ENCODE measurements at regions not wholly inside any gene's neighbourhood (a gene's known extent, or its start where the extent isn't known, plus 50 kb on each side); places are given as distances from the start of the nearest gene placed in this dataset.

DNA sequence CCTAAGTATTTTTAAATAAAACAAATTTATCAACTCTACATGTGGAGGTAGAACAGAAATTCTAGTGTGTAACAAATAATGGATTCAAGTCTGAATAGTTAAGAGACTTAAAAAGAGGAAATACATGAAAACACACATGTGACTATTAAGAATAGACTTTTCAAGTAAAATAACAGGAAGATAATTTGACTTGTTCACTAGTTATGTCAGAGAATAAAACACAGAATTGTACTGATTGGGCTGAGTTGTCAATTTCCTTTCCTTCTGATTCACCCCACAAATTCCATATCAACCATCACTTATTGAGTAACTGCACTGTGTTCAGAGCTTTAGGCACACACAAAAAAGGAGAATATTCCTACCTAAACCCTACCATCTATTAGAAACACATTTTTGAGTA is 557.2 kb downstream of the TUSC7 start:
- no peak for DNase-seq

DNA sequence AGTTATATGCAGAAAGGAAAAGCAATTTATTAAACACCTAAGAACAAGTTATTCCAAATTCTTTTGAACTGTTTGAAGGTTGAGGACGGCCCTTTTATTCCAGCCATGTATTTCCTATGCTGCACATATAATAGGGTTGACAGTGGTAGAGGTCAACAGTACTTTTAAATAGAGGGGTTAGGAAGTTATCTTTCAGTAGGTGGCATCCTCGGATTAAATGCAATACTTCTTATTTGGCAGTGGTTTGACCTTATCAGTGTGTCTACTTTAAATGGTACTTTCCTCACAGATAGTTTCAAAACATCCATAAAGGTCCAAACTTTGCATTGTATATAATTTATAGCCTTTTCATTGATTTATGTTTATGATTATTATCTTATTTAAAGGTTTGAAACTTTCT is 558.7 kb downstream of the TUSC7 start:
- no peak for DNase-seq

DNA sequence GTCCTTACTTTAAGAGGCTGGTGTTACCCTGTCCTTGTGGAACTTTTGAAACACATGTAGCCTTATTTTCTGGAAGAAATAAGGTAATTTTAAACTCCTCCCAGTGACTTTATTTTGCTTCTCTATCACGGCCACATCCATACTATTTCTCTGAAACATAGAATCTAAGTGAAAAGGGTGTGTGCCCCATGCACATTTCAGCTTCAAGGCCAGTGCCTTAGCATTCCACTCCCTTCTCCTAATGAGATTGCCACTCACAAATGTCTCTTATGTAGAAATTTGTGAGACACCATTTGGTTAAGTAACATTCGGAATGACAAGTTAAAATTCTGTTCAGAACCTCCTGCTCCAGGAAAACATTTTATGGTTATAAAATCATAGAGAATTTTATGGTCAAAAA is 562.7 kb downstream of the TUSC7 start:
- no peak for DNase-seq

DNA sequence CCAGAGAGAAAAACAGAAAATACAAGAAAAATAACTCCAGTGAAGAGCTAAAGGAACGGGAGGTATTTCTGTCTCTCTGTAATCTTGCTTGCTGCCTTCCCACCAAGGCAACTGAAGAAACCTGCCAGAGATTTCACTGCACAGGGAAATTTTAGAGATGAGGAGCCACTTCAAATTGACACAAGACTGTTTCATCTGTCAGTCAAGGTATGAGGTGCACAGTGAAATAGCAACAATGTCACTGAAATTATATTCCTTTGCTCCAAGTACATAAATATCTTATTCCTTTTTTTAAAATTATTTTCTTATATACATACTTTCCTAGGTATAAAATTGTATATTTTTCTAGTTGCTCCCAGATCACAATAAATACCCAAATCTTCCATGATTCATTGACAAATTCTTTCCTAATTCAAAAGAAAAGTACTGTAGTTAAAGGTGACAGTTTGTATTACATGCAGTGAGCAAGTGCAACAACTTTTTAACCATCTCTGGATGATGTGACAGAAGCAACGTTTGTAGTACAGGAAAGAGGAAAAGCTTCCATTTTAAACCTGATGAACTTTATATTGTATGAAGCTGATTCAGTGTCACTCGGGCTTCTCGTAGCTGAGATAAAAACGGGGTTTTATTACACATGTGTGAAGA is 563.4 kb downstream of the TUSC7 start:
- no peak for DNase-seq

DNA sequence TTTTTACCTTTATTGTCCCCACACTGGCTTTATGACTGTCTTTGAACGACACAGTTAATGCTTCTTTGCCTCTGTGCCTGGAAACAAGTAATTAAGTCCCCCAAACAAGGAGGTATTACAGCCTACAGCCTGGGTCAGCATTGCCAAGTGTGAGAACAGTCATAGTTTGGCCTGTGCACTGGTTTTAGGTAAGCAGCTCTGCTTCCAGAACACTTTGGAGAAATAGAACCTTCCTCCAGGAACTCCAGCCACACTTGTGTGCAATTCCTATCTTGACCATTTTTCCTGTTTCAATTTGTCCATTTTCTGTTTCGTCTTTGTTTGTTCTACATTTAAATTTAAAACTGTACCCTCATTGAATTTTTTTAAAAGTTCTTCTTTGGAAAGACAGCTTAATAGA is 568.2 kb downstream of the TUSC7 start:
- peak; percentile 29 for DNase-seq

DNA sequence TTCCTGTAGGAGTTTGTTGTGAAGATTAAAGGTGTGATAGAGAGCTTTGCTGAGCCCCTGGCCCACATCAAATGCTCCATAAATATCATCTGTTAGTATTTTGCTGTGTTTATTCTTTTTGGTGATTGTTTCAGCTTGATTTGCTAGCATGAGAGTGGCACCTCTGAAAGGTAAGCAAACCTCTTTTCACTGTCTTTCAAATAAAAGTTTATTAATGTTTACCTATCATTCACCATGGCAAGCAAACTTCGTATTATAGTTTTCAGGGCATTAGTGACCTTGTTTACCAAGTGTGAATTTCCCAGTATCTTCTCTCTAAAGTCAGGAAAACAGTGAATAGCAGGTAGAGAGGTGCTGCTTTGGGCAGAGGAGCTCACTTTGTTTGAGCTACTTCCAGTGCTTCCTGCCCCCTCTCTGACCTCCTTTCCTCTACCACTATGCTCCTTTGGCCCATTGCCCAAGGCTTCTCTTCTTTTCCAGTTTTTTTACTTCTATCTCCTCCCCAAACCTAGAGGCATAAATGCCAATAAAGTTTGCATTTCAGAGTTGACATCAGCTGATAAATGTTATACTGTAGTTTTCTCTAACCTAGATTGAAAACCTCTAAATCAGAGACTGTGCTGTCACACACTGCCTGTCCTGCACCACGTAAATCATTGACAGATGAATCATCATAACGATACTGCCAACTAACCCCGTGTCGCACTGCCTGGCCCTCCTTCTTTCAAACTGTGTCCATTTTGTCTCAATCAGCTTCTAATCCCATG is 569.0 kb downstream of the TUSC7 start:
- peak; percentile 78 for DNase-seq

DNA sequence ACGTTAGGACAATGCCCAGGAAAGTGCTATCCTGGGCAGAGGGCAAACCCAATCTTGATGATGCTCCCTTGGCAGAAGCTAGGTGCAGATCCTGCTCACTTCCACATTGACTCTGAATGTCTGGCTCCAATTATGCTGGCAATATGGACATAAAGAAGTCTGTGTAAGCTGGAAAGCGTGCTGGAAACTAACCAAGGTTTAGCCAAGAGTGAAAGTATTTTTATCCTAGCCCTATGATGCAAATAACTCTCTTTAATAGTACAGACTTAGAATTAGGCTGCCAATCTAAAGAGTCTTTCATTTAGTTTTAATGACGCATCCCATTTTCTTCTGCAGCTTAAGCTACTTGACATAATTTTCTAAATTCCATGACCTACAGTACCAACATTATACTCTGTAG is 571.8 kb downstream of the TUSC7 start:
- DNase-seq, result no peak

DNA sequence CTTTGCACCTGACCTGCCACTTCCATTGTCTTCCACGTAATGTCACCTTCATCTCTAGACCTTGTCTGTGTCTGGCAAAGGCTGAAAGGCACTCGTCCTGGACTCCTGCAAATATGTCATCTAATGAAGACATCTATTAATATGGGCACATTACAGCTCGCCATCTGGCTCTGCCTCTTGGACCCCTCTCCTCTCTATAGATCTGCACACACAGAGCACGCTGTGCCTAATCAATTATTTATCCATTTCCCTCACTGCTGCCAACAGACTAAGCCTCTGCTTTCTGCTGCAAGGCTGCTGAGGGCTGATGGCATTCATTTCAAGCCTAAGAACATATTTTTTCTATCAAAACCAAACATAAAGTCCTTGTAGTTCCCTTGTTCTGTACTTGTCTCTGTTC is 573.0 kb downstream of the TUSC7 start:
- DNase-seq, result peak; percentile 91

DNA sequence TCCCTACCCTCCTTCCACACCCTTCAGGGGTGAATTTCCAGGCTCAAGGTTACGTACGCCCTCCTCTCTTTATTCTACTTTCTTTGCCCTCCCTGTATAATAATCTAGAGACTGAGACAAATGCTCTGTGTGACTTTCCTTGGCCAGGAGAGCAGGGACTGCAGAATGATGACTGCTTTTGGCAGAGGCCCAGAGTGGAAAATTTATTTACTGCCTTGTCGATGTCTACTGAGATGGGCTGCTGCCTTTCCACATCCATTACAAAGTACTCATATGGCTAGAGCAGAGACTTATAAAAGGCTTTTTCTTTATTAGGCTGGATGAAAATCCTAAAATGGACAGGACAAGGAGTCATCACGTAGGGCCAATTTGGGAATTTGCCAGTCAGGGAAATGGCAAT is 576.2 kb downstream of the TUSC7 start:
- DNase-seq, result peak; percentile 73

DNA sequence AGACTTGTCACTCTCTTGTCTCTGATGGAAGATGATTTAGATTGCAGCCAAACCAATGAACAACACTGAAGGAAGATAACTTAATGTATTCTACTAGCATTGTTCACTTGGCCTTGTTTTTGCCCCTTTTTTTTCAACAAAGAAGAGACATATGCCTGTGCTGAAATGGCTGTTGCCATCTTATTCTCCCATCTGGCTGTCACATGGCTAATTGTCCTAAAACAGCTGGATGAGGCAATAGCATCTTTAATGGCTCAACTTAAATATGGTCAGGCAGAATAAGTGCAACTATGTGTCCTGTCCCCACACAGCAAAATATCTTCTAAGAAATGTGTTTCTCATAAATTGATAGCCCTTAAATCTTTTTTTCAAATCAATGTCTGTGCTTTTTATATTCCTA is 576.9 kb downstream of the TUSC7 start:
- DNase-seq, result peak; percentile 19

DNA sequence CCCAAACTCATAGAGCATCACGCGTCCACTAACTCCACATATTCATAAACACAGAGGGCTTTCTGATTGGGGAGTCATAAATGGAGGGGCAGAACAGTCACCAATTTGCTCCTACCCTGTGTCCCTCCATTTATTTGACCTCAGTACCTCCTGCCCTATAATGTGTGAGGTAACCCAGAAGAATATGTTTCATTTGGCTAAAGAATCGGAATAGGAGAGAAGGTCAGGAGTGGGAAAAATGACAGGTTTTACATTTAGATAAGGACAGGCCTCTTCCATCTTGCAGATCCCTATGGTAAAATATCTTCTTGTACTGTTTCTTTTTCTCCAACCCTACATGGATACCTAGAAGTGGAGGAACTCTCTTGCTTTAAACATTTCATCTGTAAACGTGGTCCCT is 578.0 kb downstream of the TUSC7 start:
- no peak for DNase-seq

DNA sequence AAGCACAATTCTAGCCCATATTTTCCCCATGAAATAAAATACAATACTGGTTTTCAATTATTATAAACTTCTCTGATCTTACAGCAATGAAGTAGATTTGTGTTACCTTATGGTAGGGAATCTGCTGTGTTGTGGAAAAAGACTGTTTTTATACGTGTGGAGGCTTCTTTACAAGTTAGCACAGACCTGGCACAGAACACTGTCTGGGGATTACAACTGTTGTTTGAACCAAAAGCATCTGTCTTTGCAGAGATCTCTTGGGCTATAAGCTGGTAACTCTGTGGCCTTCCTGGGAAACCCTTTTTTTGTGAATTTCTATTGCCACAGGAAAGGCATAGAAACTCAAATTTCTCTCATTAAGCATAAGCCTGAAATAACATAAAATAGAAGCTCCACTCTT is 581.9 kb downstream of the TUSC7 start:
- no peak for DNase-seq

DNA sequence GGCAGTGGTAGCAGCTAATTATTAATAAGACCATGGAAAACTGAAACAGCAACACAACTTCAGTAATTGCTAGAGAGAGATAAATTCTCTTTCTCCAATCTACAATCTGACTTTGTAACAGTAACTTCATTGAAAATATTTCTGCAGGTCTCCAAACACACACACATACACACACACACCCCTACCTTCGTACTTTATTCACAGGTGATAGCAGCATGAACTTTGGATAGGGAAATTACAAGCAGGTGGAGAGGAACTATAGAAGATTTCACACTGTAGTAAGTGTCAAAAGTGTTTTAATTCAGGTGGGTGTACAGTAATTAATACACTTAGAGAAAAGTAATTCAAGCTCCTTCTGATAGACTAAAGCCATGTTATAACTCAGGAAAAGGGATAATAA is 587.5 kb downstream of the TUSC7 start:
- no peak for DNase-seq

DNA sequence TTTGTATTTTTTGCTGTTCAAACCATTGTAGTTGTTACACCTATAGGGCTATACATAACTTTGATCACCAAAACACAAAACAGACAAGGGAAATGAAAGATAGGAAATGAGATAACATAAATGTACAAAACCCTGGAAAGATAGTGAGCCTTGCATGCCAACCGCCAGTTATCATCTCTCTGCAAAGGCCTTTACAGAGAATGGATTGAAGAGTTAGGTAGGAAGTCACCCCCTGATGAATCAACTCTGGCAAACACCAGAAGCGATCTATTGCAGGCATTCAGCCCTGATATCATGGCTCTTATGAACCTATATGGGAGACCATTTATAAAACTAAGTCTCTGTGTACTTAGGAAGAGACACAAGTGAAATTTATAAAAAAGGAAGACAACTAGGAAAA is 588.0 kb downstream of the TUSC7 start:
- DNase-seq, result no peak

DNA sequence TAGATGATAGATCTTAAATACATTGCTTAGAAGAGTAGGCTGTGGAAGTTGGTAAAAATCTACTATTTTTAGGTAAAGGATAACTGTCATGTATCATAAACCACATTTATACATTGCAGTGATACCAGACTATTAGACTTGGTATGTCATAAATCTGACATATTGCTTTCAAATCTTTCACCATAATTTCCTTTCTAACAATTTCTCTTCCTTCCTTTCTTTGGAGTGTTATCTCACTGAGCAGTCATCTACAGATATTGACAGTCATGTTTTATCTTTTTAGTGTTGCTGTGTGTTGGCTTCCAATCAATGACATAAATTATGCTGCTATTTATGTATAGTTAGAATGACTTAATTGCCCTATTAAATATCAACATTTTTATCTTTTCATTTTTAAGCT is 588.7 kb downstream of the TUSC7 start:
- no peak for DNase-seq

DNA sequence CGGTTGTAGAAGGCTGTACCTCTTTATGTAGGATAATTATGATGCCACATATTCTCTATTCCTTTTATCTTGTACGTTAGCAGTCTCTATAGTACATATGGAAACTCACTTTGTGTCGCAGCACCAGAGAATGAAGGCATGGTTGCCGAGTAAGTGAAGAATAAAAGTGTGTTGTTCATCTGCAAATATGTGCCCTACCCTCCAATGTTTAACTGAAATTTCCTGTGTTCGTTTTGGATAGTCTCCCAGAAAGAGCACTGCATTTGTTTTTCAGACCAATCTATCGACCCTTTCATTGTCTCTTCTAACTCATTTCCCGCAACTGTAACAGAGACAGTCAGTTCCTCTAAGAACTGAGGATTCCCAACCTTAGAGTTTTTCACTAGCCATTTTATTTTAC is 592.8 kb downstream of the TUSC7 start:
- DNase-seq, result peak; percentile 77

DNA sequence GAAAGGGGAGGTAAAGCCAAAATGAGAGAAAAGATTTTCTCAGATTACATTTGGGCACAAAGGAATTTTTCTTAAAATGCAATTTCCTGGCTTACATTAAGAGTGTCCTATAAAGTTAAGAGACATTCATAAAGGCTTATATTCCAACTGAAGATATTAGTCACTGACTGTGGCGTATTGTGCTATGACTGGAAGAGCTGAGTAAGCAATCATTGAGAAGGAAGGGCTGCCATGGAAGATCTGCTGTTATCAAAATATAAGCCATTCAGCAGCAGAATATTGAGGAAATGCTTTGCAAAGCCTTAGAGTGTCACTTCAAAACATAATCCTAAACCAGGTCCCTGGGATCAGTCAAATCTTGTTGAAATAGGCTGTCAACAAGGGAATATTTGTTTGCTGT is 593.9 kb downstream of the TUSC7 start:
- DNase-seq, result no peak

DNA sequence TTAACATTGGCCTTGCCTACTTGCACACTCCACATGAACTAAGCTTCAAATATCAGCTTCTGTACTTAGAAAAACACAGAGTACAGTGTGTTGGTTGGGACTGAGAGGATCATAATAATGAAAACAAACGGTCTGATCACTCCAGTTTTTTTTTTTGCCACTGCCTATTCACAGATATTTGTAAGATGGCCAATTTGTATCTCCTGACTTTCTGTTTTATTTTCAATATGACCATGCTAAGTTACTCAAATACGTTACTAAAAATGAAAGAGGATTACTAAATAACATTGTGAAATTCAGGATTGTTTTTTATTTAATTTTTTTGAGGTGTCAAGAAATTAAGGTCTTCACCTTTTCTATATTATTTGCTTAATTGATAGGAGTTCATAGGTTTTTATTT is 595.1 kb downstream of the TUSC7 start:
- peak; percentile 16 for DNase-seq

DNA sequence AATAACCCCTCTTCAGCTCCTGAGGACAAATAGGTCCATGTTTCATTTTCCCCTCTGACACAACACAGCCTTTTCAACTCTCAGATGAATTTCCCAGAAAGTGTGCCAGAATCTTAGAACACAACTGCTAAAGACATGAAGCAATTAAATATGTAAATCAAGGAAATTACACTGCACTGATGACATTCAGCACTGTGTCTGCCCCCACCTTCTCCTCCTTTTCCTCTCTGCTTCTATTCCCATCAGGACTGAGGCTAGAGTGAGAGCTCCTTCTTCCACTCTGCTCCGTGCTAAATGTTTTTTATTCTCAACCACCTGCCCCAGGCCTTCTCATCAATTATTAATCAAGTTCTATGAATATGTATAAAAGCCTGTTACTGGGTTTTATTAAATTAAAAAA is 596.1 kb downstream of the TUSC7 start:
- DNase-seq, result peak; percentile 29

DNA sequence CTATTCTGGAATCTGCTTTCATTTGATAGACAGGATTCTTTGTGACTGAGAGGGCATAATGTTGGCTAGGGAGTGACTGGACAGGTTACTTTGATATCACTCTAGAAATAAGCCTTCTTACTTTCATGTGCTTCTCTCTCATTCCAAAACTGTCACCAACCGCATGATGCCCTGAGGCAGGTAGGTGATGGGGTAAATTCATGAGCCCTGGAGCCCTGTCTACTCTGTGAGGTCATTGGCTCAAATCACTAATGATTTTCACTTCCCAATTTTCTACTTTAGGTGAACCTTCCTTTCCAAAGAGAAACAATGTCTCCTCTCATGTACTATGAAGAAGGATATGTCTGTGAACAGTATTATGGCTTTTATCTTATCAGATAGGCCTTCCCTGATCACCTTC is 596.7 kb downstream of the TUSC7 start:
- no peak for DNase-seq

DNA sequence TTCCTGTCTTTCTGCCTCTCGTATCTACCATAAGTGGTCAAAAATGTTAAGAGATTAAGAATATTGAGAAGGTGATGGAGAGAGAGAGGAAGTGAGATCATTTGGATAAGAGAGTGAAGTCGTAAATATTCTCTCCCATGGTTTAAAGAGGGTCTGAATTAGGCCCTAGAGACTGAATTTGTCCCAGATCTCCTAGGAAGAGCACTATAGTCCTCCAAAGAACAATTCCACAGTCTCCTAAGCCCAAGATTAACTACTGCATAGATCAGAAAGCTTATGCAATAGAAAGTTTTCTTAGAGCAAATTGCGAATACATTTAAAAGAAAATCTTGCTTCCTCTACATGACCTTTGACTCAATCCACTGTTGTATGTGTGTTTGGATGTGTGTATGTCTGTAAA is 598.8 kb downstream of the TUSC7 start:
- DNase-seq, result no peak

DNA sequence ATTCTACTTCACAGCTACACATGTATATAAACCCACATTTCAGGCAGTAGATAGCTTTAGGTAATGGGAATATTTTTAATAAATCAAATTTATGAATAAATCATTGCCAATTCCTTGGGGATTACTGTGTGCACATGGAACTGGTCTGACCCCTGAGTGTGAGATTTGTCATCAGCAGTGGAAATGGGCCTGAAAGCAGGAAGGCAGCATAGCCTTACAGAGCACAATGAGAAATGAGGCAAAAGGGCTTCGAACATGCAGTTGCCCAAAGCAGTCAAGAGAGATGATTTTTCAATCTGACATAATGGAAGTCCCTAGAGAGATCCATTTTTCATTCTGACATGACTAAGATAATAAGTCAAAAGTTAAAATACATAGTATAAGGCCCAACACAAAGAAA is 599.2 kb downstream of the TUSC7 start:
- no peak for DNase-seq

DNA sequence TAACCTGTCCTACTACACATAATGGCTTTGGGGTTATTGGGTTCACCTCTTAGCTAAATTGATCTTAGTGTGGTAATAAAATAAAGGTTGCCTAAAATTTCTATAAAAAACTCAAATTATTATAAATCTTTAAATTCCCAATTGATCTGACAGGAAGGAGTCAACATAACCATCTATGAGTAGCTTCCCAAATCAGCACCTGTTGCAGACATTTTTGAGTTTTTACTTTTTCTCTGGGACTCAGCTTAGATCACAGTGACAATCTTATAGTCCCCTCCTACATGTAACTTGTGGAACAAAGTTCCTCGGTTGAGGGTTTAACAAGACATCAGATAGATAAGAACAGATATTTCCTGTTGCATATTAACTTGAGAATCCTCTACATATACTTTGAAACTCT is 601.0 kb downstream of the TUSC7 start:
- no peak for DNase-seq

DNA sequence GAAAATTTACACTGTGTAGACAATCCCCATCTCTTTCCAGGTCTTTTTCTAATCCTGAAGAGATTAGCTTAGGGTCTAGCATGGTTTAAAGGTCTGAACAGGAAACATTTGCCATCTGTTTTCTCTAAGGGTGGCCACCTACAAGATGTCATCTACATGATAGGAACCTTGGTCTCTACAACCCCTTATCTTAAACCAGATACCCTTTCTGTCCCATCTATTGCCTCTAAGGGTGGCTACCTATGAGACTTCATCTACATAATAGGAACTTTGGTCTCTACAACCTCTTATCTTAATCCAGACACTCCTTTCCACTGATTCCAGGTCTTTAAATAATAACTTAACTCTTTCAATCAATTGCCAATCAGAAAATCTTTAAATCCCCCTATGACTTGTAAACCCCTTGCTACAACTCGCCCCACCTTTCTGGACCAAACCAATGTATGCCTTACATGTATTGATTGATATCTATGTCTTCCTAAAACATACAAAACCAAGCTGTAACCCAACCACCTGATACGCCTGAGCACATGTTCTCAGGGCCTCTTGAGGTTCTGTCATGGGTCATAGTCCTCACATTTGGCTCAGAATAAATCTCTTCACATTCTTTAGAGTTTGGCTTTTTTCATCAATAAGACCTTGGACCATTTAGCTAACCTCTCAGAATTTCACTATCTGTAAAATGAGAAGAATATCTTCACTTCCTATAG is 605.0 kb downstream of the TUSC7 start:
- DNase-seq, result no peak

All from NCI-H1092 treated with DMSO at 0.1 percent for 48 hours (cell line).